ENCODE measurements at regions not wholly inside any gene's neighbourhood (a gene's known extent, or its start where the extent isn't known, plus 50 kb on each side); places are given as distances from the start of the nearest gene placed in this dataset.

- no peaks in the 10 kb centered on the region for H3K4me1 ChIP-seq
- H3K27me3 ChIP-seq, result no peaks in the 10 kb centered on the region
- ATAC-seq (no peak), DNase-seq (no peak), FAIRE-seq (no peak)
- H3K27ac ChIP-seq, result no peak overlapping the region
- intact Hi-C loops (cut with DNase I), result no loop called here
- H3K9me3 ChIP-seq, result no peaks in the 10 kb centered on the region
- WGBS, 2 donors, result 31% methylated on average over 3 of the region's 3 CpGs; no CpG with 5 or more reads in 1 of the 2 donors
- no peaks in the 10 kb centered on the region for H3K36me3 ChIP-seq
- TF ChIP-seq CTCF (IDR thresholded peaks at IDR 0.05), result no peak
- H3K4me3 ChIP-seq, result no peak overlapping the region
Measured at GRCh38 chrY:8202837-8203236, 1134.4 kb upstream of the TSPY4 start.

GRCh38 chrY:8241144-8241543 lies 1096.1 kb upstream of the TSPY4 start:
- no peaks in the 10 kb centered on the region for H3K4me1 ChIP-seq
- FAIRE-seq (no peak), ATAC-seq (no peak), DNase-seq (no peak)
- no peaks in the 10 kb centered on the region for H3K9me3 ChIP-seq
- intact Hi-C loops (cut with DNase I), result no loop called here
- H3K4me3 ChIP-seq, result no peak overlapping the region
- 59% methylated on average over 8 of the region's 8 CpGs; no CpG with 5 or more reads in 1 of the 2 donors for WGBS, 2 donors
- TF ChIP-seq CTCF (IDR thresholded peaks at IDR 0.05), result no peak
- H3K36me3 ChIP-seq, result no peaks in the 10 kb centered on the region
- H3K27ac ChIP-seq, result no peak overlapping the region
- no peaks in the 10 kb centered on the region for H3K27me3 ChIP-seq

GRCh38 chrY:8273807-8274206 lies 1063.5 kb upstream of the TSPY4 start:
- ATAC-seq (no peak), FAIRE-seq (no peak), DNase-seq (no peak)
- no peaks in the 10 kb centered on the region for H3K4me1 ChIP-seq
- no peaks in the 10 kb centered on the region for H3K27me3 ChIP-seq
- no peak overlapping the region for H3K27ac ChIP-seq
- H3K4me3 ChIP-seq, result no peak overlapping the region
- no peaks in the 10 kb centered on the region for H3K36me3 ChIP-seq
- H3K9me3 ChIP-seq, result no peaks in the 10 kb centered on the region
- intact Hi-C loops (cut with DNase I), result no loop called here
- no peak for TF ChIP-seq CTCF (IDR thresholded peaks at IDR 0.05)

- Histone ChIP-seq H3K27me3 (no peaks in the 10 kb centered on the region), H3K27ac (no peak overlapping the region), H3K4me1 (no peaks in the 10 kb centered on the region), H3K4me3 (no peak overlapping the region), H3K9me3 (no peaks in the 10 kb centered on the region), H3K36me3 (no peaks in the 10 kb centered on the region)
- FAIRE-seq, result no peak
- intact Hi-C loops (cut with DNase I), result no loop called here
- no peak for TF ChIP-seq CTCF (IDR thresholded peaks at IDR 0.05)
- no peak for ATAC-seq
- DNase-seq, result no peak
- 89% methylated on average over 1 of the region's 1 CpG; no CpG with 5 or more reads in 1 of the 2 donors for WGBS, 2 donors
Measured at GRCh38 chrY:8305021-8305420, 1032.2 kb upstream of the TSPY4 start.

GRCh38 chrY:8324113-8324512 lies 1013.2 kb upstream of the TSPY4 start:
- Histone ChIP-seq H3K36me3 (no peaks in the 10 kb centered on the region), H3K27ac (no peak overlapping the region), H3K27me3 (no peaks in the 10 kb centered on the region), H3K4me1 (no peaks in the 10 kb centered on the region), H3K9me3 (no peaks in the 10 kb centered on the region), H3K4me3 (no peak overlapping the region)
- TF ChIP-seq CTCF (IDR thresholded peaks at IDR 0.05), result no peak
- DNase-seq (no peak), FAIRE-seq (no peak), ATAC-seq (no peak)
- intact Hi-C loops (cut with DNase I), result no loop called here

All from pancreas (tissue), 10 donors.